GM23338 (cell line): ENCODE measurements at regions not wholly inside any gene's neighbourhood (a gene's known extent, or its start where the extent isn't known, plus 50 kb on each side); places are given as distances from the start of the nearest gene placed in this dataset.

Source experiments
- ATAC-seq: fragments of 200-7000 bp; cut with Tn5 transposase; 3 replicates; pipeline ENCODE4 v1.9.1; 2020
- DNase-seq: peaks from one replicate; pipeline ENCODE4 v3.0.0-alpha.2; 2015; ENCODE audit warnings: low spot score
- H2AFZ ChIP-seq: fragments of 200-600 bp; sonication (generic); 2 replicates; pipeline ENCODE4 v1.8.0; 2016; ENCODE audit warnings: antibody characterized with exemption, mild to moderate bottlenecking, moderate library complexity
- H3F3A ChIP-seq: fragments of 200-600 bp; sonication (generic); replicated peaks from 2 replicates; pipeline ENCODE4 v1.8.0; 2017; ENCODE audit warnings: antibody characterized with exemption, mixed run types, low read depth
- H3K27ac ChIP-seq: fragments of 200-600 bp; sonication (generic); 2 replicates; pipeline ENCODE4 v1.6.1; 2016; ENCODE audit warnings: low read depth
- H3K27me3 ChIP-seq: fragments of 200-600 bp; sonication (generic); 2 replicates; pipeline ENCODE4 v1.8.0; 2016; ENCODE audit warnings: mild to moderate bottlenecking, mixed run types, moderate library complexity; ENCODE audit not compliant: insufficient read depth
- H3K36me3 ChIP-seq: fragments of 200-600 bp; sonication (generic); 2 replicates; pipeline ENCODE4 v1.8.0; 2016; ENCODE audit warnings: mild to moderate bottlenecking; ENCODE audit not compliant: insufficient read depth
- H3K4me1 ChIP-seq: fragments of 200-600 bp; sonication (generic); 2 replicates; pipeline ENCODE4 v1.8.0; 2016; ENCODE audit warnings: mild to moderate bottlenecking, moderate library complexity; ENCODE audit not compliant: insufficient read depth
- H3K4me2 ChIP-seq: fragments of 200-600 bp; sonication (generic); 2 replicates; pipeline ENCODE4 v1.7.1; 2017; ENCODE audit warnings: mixed run types
- H3K4me3 ChIP-seq: fragments of 200-600 bp; sonication (generic); 2 replicates; pipeline ENCODE4 v1.6.1; 2016; ENCODE audit warnings: mixed run types
- H3K79me2 ChIP-seq: fragments of 200-600 bp; sonication (generic); replicated peaks from 2 replicates; pipeline ENCODE4 v1.8.0; 2017; ENCODE audit warnings: mild to moderate bottlenecking; ENCODE audit not compliant: insufficient read depth
- H3K9me2 ChIP-seq: fragments of 200-600 bp; sonication (generic); 2 replicates; pipeline ENCODE4 v1.8.0; 2017; ENCODE audit not compliant: insufficient read depth
- H4K20me1 ChIP-seq: fragments of 200-600 bp; sonication (generic); replicated peaks from 2 replicates; pipeline ENCODE4 v1.8.0; 2017; ENCODE audit warnings: mild to moderate bottlenecking; ENCODE audit not compliant: insufficient read depth
- H3K27ac Mint-ChIP-seq: 2 replicates; pipeline ENCODE4 v1.8.0; 2020; ENCODE audit warnings: inconsistent platforms, mild to moderate bottlenecking, moderate library complexity, mixed read lengths
- H3K27me3 Mint-ChIP-seq: 3 replicates; pipeline ENCODE4 v1.8.0; 2022; ENCODE audit warnings: low read depth, mild to moderate bottlenecking, moderate library complexity, mixed read lengths, inconsistent platforms; ENCODE audit not compliant: insufficient read depth, poor library complexity
- H3K36me3 Mint-ChIP-seq: 3 replicates; pipeline ENCODE4 v1.8.0; 2021; ENCODE audit warnings: low read depth, mild to moderate bottlenecking, inconsistent platforms, moderate library complexity, mixed read lengths
- H3K4me1 Mint-ChIP-seq: 3 replicates; pipeline ENCODE4 v1.8.0; 2020; ENCODE audit warnings: mild to moderate bottlenecking, inconsistent platforms, mixed read lengths
- H3K4me3 Mint-ChIP-seq: 3 replicates; pipeline ENCODE4 v1.8.0; 2021; ENCODE audit warnings: moderate library complexity, mild to moderate bottlenecking, inconsistent platforms, mixed read lengths
- H3K9me3 Mint-ChIP-seq: 3 replicates; pipeline ENCODE4 v1.8.0; 2020; ENCODE audit warnings: moderate library complexity, mild to moderate bottlenecking, inconsistent platforms, mixed read lengths
- CTCF ChIP-seq, 2 experiments: fragments of 200-600 bp in 1 of 2; sonication (generic) in 1 of 2; conservative IDR thresholded peaks; 2 replicates each; pipeline versions ENCODE4 v1.5.1 to v1.6.1; 2016 to 2017; ENCODE audit warnings: antibody characterized with exemption in 2 of 2, low read depth in 2 of 2, mild to moderate bottlenecking in 2 of 2, moderate library complexity in 1 of 2
- ETS1 ChIP-seq: IDR thresholded peaks from 2 replicates; pipeline ENCODE4 v1.6.1; 2016; ENCODE audit warnings: antibody characterized with exemption
- EZH2 ChIP-seq: fragments of 200-600 bp; sonication (generic); IDR thresholded peaks from one replicate; pipeline ENCODE4 v1.8.0; 2017; ENCODE audit warnings: antibody characterized with exemption, mild to moderate bottlenecking, low read depth; ENCODE audit not compliant: unreplicated experiment
- EZH2phosphoT487 ChIP-seq: fragments of 200-600 bp; sonication (generic); IDR thresholded peaks from one replicate; pipeline ENCODE4 v1.8.1; 2018; ENCODE audit warnings: antibody characterized with exemption; ENCODE audit not compliant: unreplicated experiment
- JUNB ChIP-seq: IDR thresholded peaks from one replicate; pipeline ENCODE4 v1.6.1; 2016; ENCODE audit warnings: antibody characterized with exemption; ENCODE audit not compliant: unreplicated experiment
- NANOG ChIP-seq: IDR thresholded peaks from 2 replicates; pipeline ENCODE4 v1.6.1; 2016; ENCODE audit warnings: antibody characterized with exemption, borderline replicate concordance
- POLR2AphosphoS5 ChIP-seq: IDR thresholded peaks from 2 replicates; pipeline ENCODE4 v1.6.1; 2016; ENCODE audit warnings: antibody characterized with exemption, low read depth
- REST ChIP-seq: IDR thresholded peaks from one replicate; pipeline ENCODE4 v1.6.1; 2018; ENCODE audit warnings: antibody characterized with exemption; ENCODE audit not compliant: unreplicated experiment
- STAT1 ChIP-seq: IDR thresholded peaks from one replicate; pipeline ENCODE4 v1.6.1; 2016; ENCODE audit warnings: antibody characterized with exemption; ENCODE audit not compliant: unreplicated experiment
- ZNF114 ChIP-seq: fragments of 250-450 bp; sonication (Bioruptor Pico); IDR thresholded peaks from 2 replicates; pipeline ENCODE4 v1.5.0; 2020; ENCODE audit warnings: mild to moderate bottlenecking, moderate library complexity
- ZNF331 ChIP-seq: fragments of 250-450 bp; sonication (Bioruptor Pico); IDR thresholded peaks from 2 replicates; pipeline ENCODE4 v1.5.0; 2020; ENCODE audit warnings: low read depth, mild to moderate bottlenecking, moderate library complexity

GRCh38 chr20:60199866-60200265 lies 241.6 kb downstream of the CDH26 start (continued):
- TF ChIP-seq ETS1, result no peak
- no peak for TF ChIP-seq ZNF114 (CRISPR knock-in tag)
- no peak for TF ChIP-seq CTCF (conservative IDR thresholded peaks at IDR 0.05; ENCODE audit: low read depth in 2 of 2)
- no peak for TF ChIP-seq POLR2AphosphoS5
- TF ChIP-seq REST, result no peak
- no peak for TF ChIP-seq STAT1
- no peak for TF ChIP-seq ZNF331 (CRISPR knock-in tag)
- TF ChIP-seq EZH2, result no peak
- TF ChIP-seq NANOG, result no peak
- TF ChIP-seq EZH2phosphoT487, result no peak

GRCh38 chr20:60200305-60200918 lies 242.2 kb downstream of the CDH26 start:
- Mint-ChIP-seq H3K9me3 (peaks cover 8% of the 10 kb centered on the region; the same call in 2 of the 3 replicates), H3K4me3 (no peak overlapping the region), H3K27me3 (peaks cover 13% of the 10 kb centered on the region), H3K27ac (no peak overlapping the region), H3K4me1 (peaks cover 3% of the 10 kb centered on the region; the same call in 1 of the 3 replicates), H3K36me3 (no peaks in the 10 kb centered on the region)
- Histone ChIP-seq H3K9me2 (no peaks in the 10 kb centered on the region), H4K20me1 (no peaks in the 10 kb centered on the region), H3F3A (no peaks in the 10 kb centered on the region), H3K27me3 (no peaks in the 10 kb centered on the region), H3K27ac (no peak overlapping the region), H3K36me3 (no peaks in the 10 kb centered on the region; the same call in 1 of the 2 replicates), H3K4me3 (no peak overlapping the region), H2AFZ (no peak overlapping the region), H3K79me2 (no peaks in the 10 kb centered on the region), H3K4me1 (no peaks in the 10 kb centered on the region), H3K4me2 (no peak overlapping the region)
- ATAC-seq (no peak), DNase-seq (no peak)
- TF ChIP-seq JUNB, result no peak
- no peak for TF ChIP-seq STAT1
- TF ChIP-seq POLR2AphosphoS5, result no peak
- no peak for TF ChIP-seq ETS1
- no peak for TF ChIP-seq EZH2
- no peak for TF ChIP-seq CTCF (conservative IDR thresholded peaks at IDR 0.05; ENCODE audit: low read depth in 2 of 2)
- TF ChIP-seq EZH2phosphoT487, result no peak
